ENCODE measurements at regions not wholly inside any gene's neighbourhood (a gene's known extent, or its start where the extent isn't known, plus 50 kb on each side); places are given as distances from the start of the nearest gene placed in this dataset.

- H3T11ph ChIP-seq (ENCODE audit: low read length) = no peak overlapping the region
- no peak overlapping the region for H3K27ac ChIP-seq (ENCODE audit: insufficient read length, low read depth, low read length)
- H3K56ac ChIP-seq (ENCODE audit: insufficient read length, low read depth, low read length) = no peak overlapping the region
- H2AK5ac ChIP-seq (ENCODE audit: insufficient read length, low read length) = no peak overlapping the region
- no peak overlapping the region for H2AFZ ChIP-seq (ENCODE audit: low read length)
- Mint-ChIP-seq H3K27ac (no peak overlapping the region), H3K9me3 (peaks cover 0 to 2% of the 10 kb centered on the region in 2 experiments; a peak in 1 of 5 replicates), H3K4me3 (no peak overlapping the region), H3K4me1 (no peaks in the 10 kb centered on the region), H3K27me3 (ENCODE audit: low read depth) (no peaks in the 10 kb centered on the region), H3K36me3 (ENCODE audit: insufficient read depth in 1 of 3, low read depth in 3 of 3) (no peaks in the 10 kb centered on the region)
- H4K20me1 ChIP-seq (ENCODE audit: control insufficient read depth, insufficient read depth, insufficient read length) = no peaks in the 10 kb centered on the region
- no peak overlapping the region for H2BK15ac ChIP-seq (ENCODE audit: low read depth, low read length)
- H2BK5ac ChIP-seq (ENCODE audit: insufficient read length, low read length) = no peak overlapping the region
- no peaks in the 10 kb centered on the region for H3K9me3 ChIP-seq (ENCODE audit: control insufficient read depth, low read depth, low read length)
- H3K79me2 ChIP-seq (ENCODE audit: insufficient read depth, low read length) = no peaks in the 10 kb centered on the region
- no peak overlapping the region for H4K8ac ChIP-seq (replicated peaks; ENCODE audit: insufficient read length, low read depth, low read length)
- no peak overlapping the region for H4K91ac ChIP-seq (ENCODE audit: insufficient read length, low read depth, low read length)
- H4K5ac ChIP-seq (ENCODE audit: insufficient read length, low read depth, low read length) = no peak overlapping the region
- H3K23me2 ChIP-seq (ENCODE audit: insufficient read length, low read depth, low read length, poor library complexity, severe bottlenecking) = no peaks in the 10 kb centered on the region
- DNase-seq = no peak
- H3K9ac ChIP-seq (ENCODE audit: extremely low read depth, insufficient read length, low read length) = no peak overlapping the region
- H2BK12ac ChIP-seq (ENCODE audit: insufficient read length, low read depth, low read length) = no peak overlapping the region
- H2BK120ac ChIP-seq (ENCODE audit: low read depth, low read length, poor library complexity, severe bottlenecking) = no peak overlapping the region
- no peaks in the 10 kb centered on the region for H3K4me1 ChIP-seq (ENCODE audit: insufficient read depth, low read length)
- H3K79me1 ChIP-seq (ENCODE audit: insufficient read depth, low read depth, low read length, poor library complexity, severe bottlenecking) = no peaks in the 10 kb centered on the region
- no peak overlapping the region for H3K4ac ChIP-seq (ENCODE audit: low read depth, low read length)
- no peaks in the 10 kb centered on the region for H3K27me3 ChIP-seq (ENCODE audit: insufficient read depth, low read length)
- no CpG with 5 or more reads among the region's 2 CpGs for WGBS (ENCODE audit: extremely low coverage, insufficient read length, low lambda C conversion rate)
- no peak overlapping the region for H2BK20ac ChIP-seq (ENCODE audit: low read depth, low read length, poor library complexity, severe bottlenecking)
- H3K4me2 ChIP-seq (ENCODE audit: insufficient read depth, insufficient read length, low read length) = no peak overlapping the region
- no peak overlapping the region for H3K18ac ChIP-seq (ENCODE audit: insufficient read length, low read depth, low read length)
- TF ChIP-seq, protein P1, sequence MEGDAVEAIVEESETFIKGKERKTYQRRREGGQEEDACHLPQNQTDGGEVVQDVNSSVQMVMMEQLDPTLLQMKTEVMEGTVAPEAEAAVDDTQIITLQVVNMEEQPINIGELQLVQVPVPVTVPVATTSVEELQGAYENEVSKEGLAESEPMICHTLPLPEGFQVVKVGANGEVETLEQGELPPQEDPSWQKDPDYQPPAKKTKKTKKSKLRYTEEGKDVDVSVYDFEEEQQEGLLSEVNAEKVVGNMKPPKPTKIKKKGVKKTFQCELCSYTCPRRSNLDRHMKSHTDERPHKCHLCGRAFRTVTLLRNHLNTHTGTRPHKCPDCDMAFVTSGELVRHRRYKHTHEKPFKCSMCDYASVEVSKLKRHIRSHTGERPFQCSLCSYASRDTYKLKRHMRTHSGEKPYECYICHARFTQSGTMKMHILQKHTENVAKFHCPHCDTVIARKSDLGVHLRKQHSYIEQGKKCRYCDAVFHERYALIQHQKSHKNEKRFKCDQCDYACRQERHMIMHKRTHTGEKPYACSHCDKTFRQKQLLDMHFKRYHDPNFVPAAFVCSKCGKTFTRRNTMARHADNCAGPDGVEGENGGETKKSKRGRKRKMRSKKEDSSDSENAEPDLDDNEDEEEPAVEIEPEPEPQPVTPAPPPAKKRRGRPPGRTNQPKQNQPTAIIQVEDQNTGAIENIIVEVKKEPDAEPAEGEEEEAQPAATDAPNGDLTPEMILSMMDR (conservative IDR thresholded peaks at IDR 0.05) = no peak
- H3K23ac ChIP-seq (ENCODE audit: insufficient read length, low read depth, low read length) = no peak overlapping the region
- no peak overlapping the region for H3K14ac ChIP-seq (ENCODE audit: insufficient read depth, low read length)
These were observed 70.1 kb upstream of the LRRC55 start for GRCh38 chr11:57111619-57112018.
